ENCODE measurements at regions not wholly inside any gene's neighbourhood (a gene's known extent, or its start where the extent isn't known, plus 50 kb on each side); places are given as distances from the start of the nearest gene placed in this dataset.
"Not testable (repeated sequence)": the region's sequence is repeated elsewhere in the genome, so short reads cannot be mapped to it uniquely, and the experiment has no call there.

- no peak for DNase-seq
Observed at GRCh38 chr21:43286196-43286595, 117.4 kb downstream of the CRYAA start.

DNA sequence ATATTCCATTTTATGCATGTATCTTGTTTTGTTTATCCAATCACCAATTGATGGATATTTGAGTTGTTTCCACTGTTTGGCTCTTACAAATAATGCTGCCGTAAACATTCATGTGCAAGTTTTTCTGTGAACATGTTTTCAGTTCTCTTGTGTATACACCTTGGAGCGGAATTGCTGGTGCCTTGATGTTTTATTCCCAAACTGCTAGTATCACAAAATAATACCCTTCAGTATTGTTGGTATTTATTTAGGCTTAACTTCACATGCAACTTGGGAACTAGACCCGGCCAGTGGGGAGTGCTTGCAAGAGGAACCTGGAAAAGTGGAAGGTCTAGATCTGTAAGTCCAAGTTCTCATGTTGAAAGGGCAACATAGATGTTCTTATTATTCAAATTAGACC lies 115.9 kb downstream of the CRYAA start:
- DNase-seq, result no peak

DNA sequence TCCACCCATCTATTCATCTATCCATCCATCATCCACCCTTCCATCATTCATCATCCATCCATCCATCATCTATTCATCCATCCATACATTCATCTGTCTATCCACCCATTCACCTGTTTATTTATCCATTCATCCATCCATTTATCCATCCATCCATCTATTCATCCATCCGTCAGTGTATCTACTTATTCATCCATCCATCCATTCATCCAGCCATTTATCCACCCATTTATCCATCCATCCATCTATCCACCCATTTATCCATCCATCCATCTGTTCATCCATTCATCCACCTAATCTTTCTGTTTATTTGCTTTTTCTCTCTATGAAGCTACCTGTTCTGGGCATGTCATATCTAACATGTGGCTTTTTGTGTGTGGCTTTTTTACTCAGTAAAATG lies 115.4 kb downstream of the CRYAA start:
- no peak for DNase-seq

DNA sequence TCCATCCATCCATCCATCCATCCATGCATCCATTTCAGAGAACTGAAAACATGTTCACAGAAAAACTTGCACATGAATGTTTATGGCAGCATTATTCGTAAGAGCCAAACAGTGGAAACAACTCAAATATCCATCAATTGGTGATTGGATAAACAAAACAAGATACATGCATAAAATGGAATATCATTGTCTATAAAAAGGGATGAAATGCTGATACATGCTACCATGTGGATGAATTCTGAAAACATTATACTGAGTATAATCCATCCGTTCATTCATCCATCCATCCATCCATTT lies 115.1 kb downstream of the CRYAA start:
- not testable (repeated sequence) for DNase-seq

DNA sequence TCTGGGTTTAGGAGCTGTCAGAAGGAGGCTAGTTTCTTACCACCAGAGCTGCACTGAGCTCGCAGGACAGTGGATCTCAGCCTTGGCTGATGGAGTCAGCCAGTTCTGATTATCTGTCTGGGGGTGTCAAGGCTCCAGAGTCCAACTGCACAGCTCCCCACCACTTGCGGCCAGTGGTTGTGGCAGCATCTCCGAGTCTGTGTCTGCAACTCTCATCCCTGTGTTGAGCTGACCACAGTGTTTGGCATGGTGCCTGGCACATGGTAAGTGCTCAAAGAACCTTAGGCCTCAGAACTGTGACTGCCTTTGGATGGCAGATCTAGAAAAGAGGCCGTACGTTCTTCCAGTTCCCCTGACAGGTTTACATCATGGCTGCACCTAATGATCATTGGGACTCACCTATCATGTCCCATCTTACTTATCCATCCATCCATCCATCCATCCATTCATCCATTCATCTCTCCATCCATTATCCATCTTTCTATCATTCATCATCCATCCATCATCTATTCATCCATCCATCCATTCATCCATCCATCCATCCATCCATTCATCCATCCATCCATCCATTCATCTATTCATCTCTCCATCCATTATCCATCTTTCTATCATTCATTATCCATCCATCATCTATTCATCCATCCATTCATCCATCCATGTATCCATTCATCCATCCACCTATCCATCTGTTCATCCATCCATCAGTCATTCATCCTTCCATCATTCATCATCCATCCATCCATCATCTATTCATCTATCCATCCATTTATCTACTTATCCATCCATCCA lies 114.5 kb downstream of the CRYAA start:
- DNase-seq, result no peak

GRCh38 chr21:43282358-43283120 lies 113.7 kb downstream of the CRYAA start:
- DNase-seq, result no peak

GRCh38 chr21:43281661-43282357 lies 113.0 kb downstream of the CRYAA start:
- DNase-seq, result no peak

DNA sequence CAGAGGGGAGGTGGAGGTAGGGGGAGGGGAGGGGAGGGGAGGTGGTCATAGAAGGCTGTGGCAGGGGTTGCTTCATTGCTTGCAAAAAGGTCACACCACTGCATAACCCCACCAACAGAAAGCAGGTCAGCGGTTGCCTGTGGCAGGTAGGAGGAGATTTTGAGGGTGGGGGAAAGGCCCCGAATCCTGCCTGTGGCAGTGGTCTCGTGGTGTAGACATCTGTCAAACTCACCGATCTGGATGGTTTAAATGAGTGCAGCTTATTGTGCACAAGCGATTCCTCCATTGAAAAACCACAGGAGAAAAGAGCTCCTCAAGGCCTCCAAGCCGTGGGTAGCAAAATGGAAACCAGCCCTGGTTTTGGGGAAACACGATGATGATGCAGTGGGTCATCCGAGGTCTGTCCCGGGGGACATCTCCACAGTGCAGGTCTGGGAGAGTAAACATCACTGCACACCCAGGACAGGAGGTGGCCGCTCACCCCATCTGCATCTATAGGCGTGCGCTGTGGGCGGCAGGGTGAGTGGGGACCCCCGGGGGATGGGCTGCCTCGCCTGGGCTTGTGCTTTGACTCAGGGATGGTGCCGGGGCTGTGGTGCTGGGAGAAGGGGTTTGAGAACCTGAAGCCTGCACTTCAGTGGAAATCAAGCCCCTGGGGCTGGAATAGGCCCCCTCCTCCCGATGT lies 112.3 kb downstream of the CRYAA start:
- DNase-seq, result no peak

GRCh38 chr21:43279578-43279894 lies 110.7 kb downstream of the CRYAA start:
- no peak for DNase-seq

GRCh38 chr21:43278766-43279577 lies 110.2 kb downstream of the CRYAA start:
- DNase-seq, result no peak

GRCh38 chr21:43278359-43278758 lies 109.6 kb downstream of the CRYAA start:
- DNase-seq, result no peak

DNA sequence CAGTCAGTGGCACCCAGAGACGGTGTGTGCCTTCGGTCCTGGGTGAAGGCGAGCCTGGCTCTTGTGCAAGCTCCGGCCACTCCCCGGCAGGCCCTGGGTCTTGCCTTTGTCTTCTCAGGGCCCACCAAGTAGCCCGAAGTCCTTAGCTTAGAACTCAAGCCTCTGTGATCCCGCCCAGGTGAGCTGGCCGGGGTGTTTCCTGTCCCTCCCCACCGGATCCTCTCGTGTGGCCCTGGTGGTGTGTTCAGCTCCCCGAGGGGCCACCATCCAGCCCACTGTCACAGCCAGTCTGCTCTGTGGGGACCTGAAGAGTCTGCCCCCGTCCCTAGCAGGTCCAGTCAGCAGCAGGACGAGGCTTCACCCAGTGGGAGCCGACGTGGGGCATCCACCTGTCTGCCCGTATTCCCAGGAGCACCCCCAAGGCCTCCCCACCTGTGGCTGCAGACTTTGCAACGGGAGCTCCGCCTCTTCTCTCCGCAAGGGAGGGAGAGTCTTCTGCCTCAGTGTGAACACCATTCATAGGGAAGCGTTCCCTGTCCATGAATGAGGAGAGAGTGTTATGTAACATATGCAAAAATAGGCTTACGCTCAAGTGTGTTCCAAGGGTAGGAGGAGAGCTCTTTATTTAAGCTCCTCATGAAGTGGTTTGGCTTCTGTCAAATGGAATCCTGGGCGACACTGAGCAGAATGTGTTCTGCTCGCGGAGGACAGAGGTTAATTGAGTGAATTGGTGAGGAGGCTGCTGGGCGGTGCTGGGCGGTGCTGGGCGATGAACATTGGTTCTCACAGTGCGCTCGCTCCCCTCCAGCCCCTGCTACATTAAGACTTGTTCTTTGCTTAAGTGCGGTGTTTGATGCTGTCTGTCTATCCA lies 108.9 kb downstream of the CRYAA start:
- no peak for DNase-seq

DNA sequence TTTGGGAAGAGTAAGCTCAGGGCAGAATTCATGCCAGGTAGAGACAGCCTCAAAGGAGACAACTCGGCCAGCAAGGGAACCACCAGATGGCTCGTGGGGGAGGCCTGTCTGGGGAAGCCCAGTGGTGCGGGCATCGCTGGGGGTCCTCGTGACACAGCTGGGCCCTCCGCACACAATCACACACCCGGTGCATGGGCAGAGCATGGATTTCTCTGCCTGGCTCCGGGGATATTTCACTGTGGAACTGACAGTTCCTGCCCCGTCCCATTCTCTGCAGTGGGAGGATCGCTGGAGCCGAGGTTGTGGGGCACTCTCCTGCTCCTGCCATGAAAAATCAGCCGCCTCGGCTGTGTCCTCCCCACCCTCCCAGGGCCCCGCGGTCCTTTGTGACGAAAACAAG lies 108.0 kb downstream of the CRYAA start:
- DNase-seq, result no peak

- no peak for DNase-seq
Observed at GRCh38 chr21:43275421-43276211, 106.8 kb downstream of the CRYAA start.

DNA sequence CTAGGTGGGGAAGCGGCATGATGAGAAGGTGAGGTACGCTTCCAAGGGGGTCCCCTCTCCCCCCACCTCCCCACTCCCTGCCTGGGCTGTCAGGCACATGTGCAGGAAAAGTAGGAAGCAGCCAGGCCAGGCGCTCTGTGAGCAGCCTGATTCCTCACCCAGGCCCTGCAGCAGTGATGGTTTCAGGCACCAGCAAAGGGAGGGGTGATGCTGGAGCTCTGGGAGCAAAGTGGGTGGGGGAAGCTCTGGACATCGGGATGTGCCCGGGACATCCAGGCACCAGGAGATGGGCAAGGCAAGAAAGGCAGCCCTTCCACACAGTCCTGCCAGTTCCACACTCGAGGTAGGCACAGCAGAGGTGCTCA lies 106.1 kb downstream of the CRYAA start:
- no peak for DNase-seq

DNA sequence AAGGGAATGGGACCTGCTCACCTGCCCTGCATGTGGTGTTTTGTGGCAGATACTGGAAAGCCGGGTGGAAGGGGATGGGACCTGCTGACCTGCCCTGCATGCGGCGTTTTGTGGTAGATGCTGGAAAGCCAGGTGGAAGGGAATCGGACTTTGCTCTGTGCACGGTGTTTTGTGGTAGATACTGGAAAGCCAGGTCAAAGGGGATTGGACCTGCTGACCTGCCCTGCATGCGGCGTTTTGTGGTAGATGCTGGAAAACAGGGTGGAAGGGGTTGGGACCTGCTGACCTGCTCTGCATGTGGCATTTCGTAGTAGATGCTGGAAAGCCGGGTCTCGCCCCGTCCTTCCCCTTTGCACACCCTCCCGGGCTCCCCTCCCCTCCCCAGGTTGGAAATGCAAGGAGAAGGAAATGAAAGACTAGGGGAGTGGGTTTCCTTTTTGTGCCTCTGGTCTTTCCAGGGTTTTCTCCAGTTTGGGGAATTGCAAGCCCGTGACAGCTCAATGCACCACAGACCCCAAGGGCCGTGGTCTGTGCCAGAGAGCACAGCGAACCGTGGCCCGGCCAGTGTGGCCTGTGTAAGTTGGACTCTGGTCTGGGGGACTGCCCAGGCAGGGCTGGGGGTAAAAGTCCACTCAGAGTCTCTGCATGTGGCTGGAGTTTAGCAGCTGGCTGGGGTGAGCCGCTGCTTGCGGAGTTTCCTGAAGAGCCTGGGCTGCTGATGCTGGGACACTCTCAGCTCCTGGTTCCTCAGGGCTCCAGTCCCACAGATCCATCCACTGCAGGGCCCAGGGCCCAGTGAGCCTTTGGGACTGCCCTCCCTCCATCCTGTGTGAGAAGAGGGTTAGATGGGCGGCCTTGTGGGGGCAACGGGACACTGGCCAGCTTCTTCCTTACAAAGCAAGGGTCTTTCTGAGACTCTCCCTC lies 105.5 kb downstream of the CRYAA start:
- no peak for DNase-seq

GRCh38 chr21:43273708-43274021 lies 104.9 kb downstream of the CRYAA start:
- no peak for DNase-seq

DNA sequence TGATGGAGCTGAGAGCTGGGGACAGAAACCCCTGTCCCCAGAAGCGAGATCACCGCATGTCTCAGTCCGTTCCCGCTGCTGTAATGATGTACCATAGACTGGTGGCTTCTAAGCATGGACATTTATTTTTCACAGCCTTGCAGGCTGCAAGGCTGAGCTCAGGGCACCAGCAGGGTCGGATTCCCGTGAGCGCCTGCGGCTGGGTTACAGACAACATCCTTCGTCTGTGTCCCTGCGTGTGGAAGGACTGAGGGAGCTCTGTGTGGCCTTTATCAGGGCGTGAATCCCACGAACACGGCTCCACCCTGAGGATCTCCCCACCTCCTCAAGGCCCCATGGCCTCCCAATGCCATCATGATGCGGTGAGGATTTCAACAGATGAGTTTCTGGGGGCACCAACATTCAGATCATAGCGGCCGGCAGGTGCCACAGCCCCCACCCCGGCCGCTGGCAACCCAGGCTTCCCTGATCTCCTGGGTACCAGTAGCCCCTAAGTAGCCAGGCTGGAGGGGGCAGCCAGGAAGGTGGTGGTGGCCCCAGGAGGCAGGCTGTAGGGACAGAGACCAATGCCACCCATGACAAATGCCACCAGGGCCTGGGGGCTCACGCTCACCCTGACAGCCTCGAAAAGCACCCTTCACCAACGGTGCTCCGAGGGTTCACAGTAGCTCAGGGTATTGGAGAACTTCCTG lies 104.4 kb downstream of the CRYAA start:
- no peak for DNase-seq

GRCh38 chr21:43272591-43272990 lies 103.8 kb downstream of the CRYAA start:
- no peak for DNase-seq
